ENCODE measurements at regions not wholly inside any gene's neighbourhood (a gene's known extent, or its start where the extent isn't known, plus 50 kb on each side); places are given as distances from the start of the nearest gene placed in this dataset.

GRCh38 chr17:12348476-12348875 is 317.2 kb upstream of the MYOCD start:
- TF ChIP-seq EZH2 (IDR thresholded peaks at IDR 0.05; ENCODE audit: low read length) (no peak), CTCF (optimal IDR thresholded peaks at IDR 0.05 in 1 of 3, IDR thresholded peaks at IDR 0.05 in 1 of 3, conservative IDR thresholded peaks at IDR 0.05 in 1 of 3; ENCODE audit: extremely low read depth in 1 of 3, insufficient read depth in 2 of 3, low read length in 3 of 3) (no peak)
